C4-2B (cell line): ENCODE measurements at regions not wholly inside any gene's neighbourhood (a gene's known extent, or its start where the extent isn't known, plus 50 kb on each side); places are given as distances from the start of the nearest gene placed in this dataset.

ENCODE experiments used
- H3K27ac ChIP-seq: fragments of 450-650 bp; 2 replicates; pipeline ENCODE4 v1.5.1; 2017
- CTCF ChIP-seq: fragments of 450-650 bp; conservative IDR thresholded peaks from 2 replicates; pipeline ENCODE4 v1.5.1; 2017; ENCODE audit warnings: mild to moderate bottlenecking
- ZFX ChIP-seq: fragments of 450-650 bp; IDR thresholded peaks from 2 replicates; pipeline ENCODE4 v1.6.1; 2017

DNA sequence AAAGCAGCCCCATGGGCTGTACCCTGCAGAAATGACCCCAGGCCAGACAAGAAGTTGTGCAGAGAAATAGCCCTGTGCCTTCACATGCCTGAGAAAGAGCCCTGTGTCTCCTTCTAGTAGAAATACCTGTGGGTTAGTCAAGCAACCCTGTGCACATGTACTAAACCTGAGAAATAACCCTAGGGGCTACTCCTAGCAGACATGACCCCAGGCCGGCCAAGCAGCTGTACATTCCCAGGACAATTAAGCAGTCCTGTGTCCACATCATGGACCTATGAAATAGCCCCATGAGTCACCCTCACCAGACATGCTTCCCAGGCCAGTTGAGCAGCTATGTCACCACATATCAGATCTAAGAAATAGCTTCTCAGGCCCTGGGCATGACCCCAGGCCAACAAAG, 519.7 kb upstream of the CA10 start:
- TF ChIP-seq ZFX: no peak
- H3K27ac ChIP-seq: no peak overlapping the region

DNA sequence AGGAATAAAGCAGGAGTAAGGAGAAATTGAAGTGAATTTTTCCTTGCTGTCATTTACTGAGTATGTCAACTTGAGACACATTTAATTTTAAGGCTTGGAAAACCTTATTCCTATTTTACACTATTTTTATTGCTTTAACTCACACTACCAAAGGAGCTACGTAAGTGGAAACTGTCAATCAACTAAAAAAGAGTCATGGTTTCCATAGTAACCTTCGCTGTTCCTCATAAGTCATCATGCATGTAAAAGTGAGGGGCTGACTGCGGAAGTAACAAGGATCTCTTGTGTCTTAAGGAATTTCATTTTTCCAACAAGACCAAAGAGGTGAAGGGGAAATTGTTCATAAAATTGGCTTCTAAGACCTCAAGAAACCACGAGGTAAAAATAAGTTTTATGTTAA, 516.2 kb upstream of the CA10 start:
- H3K27ac ChIP-seq: no peak overlapping the region
- TF ChIP-seq CTCF: no peak
- no peak for TF ChIP-seq ZFX

- no peak overlapping the region for H3K27ac ChIP-seq
- TF ChIP-seq CTCF (no peak), ZFX (no peak)
Measured at GRCh38 chr17:52673791-52674190, 515.3 kb upstream of the CA10 start.

GRCh38 chr17:52666264-52666663, 507.8 kb upstream of the CA10 start:
- TF ChIP-seq ZFX (no peak), CTCF (no peak)
- no peak overlapping the region for H3K27ac ChIP-seq

GRCh38 chr17:52660692-52661091, 502.2 kb upstream of the CA10 start:
- TF ChIP-seq ZFX (no peak), CTCF (no peak)
- H3K27ac ChIP-seq: no peak overlapping the region

DNA sequence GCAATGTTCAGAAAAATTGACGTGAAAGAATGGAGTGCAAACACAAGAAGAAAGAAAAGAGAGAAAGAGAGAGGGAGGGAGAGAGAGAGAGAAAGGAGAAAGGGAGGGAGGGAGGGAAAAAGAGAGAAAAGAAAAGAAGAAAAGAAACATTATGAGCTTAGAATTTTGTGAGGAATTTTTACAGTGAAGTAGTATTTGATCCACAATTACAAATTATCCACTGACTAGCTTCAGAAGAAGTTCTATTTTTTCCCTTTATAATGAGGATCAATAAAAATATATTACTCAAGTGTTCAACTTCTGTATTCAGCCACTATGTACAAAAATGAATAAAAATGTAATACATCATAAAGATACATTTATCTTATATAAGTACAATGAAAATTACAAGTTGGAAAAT, 494.5 kb upstream of the CA10 start:
- H3K27ac ChIP-seq: no peak overlapping the region
- no peak for TF ChIP-seq CTCF
- no peak for TF ChIP-seq ZFX

- no peak for TF ChIP-seq CTCF
- no peak for TF ChIP-seq ZFX
- H3K27ac ChIP-seq: no peak overlapping the region
Measured at GRCh38 chr17:52648995-52649394, 490.5 kb upstream of the CA10 start.

GRCh38 chr17:52647411-52647810, 488.9 kb upstream of the CA10 start:
- no peak overlapping the region for H3K27ac ChIP-seq
- TF ChIP-seq CTCF (no peak), ZFX (no peak)
